HG03139 (cell line): ENCODE measurements at regions not wholly inside any gene's neighbourhood (a gene's known extent, or its start where the extent isn't known, plus 50 kb on each side); places are given as distances from the start of the nearest gene placed in this dataset.
"Not testable (repeated sequence)": the region's sequence is repeated elsewhere in the genome, so short reads cannot be mapped to it uniquely, and the experiment has no call there.

ENCODE experiments used
- ATAC-seq: cut with Tn5 transposase; IDR thresholded peaks from one replicate; pipeline ENCODE4 v1.9.1; 2021; ENCODE audit not compliant: unreplicated experiment

- ATAC-seq: no peak
These were observed 302.3 kb upstream of the PLD5 start for GRCh38 chr1:242826701-242827336.

- ATAC-seq: no peak
These were observed 299.9 kb upstream of the PLD5 start for GRCh38 chr1:242824435-242824834.

DNA sequence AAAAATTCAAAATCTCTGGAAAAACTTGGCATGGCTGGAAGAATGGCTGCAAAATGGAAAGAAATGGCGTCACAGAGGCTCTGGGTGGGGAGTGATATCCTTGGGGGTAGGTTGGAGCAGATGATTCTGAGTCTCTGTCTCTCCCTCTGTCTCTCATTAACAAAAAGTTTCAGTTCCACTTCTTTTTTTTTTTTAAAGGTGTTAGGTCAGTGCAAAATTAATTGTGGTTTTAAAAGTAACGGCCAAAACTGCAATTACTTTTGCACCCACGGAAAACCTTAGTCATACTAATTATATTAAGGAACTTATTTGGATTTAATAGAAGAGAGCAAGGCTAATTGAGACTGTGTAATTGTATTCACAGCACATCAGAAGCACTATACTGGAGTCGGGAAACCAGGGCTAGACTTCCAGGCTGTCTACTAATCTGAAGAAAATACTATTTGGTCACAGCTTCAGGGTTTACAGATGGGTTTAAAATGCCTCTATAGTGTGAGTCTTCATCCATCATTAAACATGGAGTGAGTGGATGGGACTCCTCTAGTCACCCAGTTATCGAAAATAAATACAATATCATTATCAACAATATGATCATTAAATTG is 289.1 kb upstream of the PLD5 start:
- peak; percentile 97 for ATAC-seq

GRCh38 chr1:242811092-242811840 is 286.8 kb upstream of the PLD5 start:
- no peak for ATAC-seq

DNA sequence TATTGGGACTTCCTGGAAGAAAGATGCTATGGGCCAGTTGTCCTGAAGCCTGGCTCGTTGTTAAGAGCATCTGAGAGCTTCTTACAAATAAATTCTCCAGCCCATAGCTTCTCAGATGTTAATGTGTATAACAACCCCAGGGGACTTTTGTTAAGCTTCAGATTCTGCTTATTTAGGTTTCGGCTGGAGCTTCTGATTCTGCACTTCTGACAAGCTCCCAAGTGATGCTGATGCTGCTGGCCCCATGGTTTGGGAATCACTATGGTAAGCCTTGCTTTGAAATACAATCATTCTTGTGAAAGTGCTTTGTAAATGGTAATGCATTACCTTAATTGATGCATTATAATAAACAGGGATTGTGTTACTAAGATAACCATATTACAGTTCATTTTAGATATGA is 281.8 kb upstream of the PLD5 start:
- ATAC-seq: no peak

DNA sequence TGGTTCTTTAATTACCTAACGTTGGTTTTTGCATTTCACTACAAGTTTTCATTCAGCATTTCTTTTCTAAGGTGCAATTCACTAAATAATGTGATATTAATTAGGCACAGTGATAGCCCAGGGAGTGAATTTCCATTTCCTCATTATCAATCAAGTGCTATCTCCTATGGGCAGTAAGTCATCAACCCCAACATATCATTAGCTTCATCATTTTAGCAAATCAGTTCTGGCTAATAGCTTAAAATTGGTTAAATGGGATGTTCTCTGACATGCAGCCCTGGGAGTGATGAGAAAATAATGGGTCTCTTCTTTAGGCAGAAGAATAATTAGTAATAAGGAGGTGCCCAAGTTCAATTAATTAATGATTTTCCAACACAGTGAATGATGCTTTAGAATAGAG is 280.9 kb upstream of the PLD5 start:
- ATAC-seq: not testable (repeated sequence)

- no peak for ATAC-seq
These were observed 278.5 kb upstream of the PLD5 start for GRCh38 chr1:242802973-242803372.

GRCh38 chr1:242800521-242800920 is 276.0 kb upstream of the PLD5 start:
- ATAC-seq: peak; percentile 65

GRCh38 chr1:242797856-242798255 is 273.4 kb upstream of the PLD5 start:
- ATAC-seq: no peak

DNA sequence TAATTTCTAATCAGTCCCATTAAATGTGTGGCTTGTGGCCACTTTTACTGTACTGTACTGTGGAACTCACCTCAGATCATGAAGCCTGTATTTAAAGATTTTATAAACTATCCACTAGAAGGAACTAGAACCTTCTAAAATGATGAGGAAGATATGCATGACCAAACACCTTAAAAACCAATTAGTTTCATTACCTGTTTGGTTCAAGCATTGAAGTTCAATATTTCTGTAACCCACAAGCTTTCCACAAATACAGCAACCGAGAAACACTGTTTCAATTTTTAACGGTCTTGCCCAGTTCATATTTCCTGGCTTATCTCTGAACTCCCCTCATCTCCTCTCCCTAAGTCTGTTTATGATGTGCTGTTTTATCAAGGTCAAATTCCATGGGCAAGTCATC is 264.3 kb upstream of the PLD5 start:
- peak; percentile 55 for ATAC-seq

- ATAC-seq: no peak
These were observed 263.5 kb upstream of the PLD5 start for GRCh38 chr1:242787968-242788367.

DNA sequence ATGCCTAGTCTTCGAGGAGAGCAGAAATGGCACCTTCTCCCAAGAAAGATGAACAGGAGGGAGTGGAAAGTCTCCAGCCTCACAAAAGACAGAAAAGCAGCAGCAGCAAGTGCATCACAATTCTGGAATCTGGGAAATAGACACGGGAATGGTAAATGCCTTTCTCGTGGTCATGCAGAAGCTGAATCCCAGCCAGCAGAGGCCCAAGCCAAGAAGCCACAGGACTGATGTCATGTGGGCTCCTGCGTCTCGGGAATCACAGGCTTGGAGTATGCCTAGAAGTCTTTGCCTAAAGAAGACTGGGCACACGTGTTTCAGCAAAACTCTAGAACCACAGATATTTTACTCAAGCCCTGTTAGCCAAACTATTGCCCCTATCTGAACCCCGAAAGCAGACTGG is 260.3 kb upstream of the PLD5 start:
- no peak for ATAC-seq

GRCh38 chr1:242784084-242784483 is 259.6 kb upstream of the PLD5 start:
- ATAC-seq: peak; percentile 84

GRCh38 chr1:242774256-242774655 is 249.8 kb upstream of the PLD5 start:
- no peak for ATAC-seq

- no peak for ATAC-seq
These were observed 245.9 kb upstream of the PLD5 start for GRCh38 chr1:242770366-242770765.

- ATAC-seq: no peak
These were observed 239.7 kb upstream of the PLD5 start for GRCh38 chr1:242764161-242764560.

DNA sequence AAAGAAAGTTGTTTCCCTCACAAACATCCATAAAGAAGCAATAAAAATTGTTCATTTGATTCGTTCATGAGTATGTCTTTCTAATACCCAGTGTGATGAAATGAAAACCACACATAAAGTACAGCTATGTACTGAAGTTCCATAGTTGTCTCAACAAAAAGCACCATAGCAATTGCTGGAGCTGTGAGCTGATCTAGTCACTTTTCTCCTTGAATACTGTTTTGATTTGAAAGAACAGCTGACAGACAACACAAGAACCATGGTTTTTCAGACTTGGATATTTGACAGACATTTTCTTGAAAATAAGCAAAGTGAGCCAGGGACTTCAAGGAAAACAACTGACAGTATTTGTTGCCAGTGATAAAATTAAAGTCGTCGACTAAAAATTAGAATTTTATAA is 237.1 kb upstream of the PLD5 start:
- ATAC-seq: no peak

DNA sequence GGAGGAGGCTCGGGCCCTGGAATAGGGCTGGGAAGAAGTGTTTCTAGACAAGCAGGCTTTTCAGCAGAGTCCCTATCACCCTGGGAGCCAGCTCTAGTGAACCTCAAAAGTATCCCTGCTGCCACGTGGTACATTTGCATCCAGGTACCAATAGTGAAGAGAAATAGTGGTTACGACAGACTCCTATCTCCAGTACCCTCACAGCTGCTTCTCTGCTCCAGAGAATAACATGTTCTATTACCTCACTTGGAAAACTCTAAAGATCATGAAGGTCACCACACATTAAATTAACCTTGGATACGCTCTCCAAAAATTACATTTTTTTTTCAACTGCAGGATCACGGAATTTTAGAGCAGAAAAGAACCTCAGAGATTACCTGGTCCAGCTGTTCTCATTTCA is 230.4 kb upstream of the PLD5 start:
- ATAC-seq: no peak

DNA sequence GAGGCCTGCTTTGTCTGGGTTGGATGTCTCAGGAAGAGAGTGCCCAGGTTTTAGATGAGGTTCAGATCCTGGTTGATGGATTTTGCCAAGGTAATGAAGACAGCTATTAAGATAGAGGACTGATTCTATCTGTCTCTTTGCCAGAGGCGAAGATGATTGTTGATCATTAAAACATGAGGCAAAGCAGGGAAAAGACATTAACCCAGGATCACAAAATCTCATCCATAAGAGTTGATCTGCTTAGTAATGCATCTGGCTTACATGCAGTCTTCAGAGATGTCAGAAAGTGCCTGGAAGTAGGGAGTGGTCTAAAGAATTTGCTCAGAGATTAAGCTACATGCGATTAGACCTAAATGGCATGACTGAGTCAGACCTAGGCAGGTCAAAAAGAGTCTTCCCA is 229.6 kb upstream of the PLD5 start:
- ATAC-seq: no peak

- ATAC-seq: no peak
These were observed 222.7 kb upstream of the PLD5 start for GRCh38 chr1:242747233-242747632.

- no peak for ATAC-seq
These were observed 220.6 kb upstream of the PLD5 start for GRCh38 chr1:242745079-242745478.

DNA sequence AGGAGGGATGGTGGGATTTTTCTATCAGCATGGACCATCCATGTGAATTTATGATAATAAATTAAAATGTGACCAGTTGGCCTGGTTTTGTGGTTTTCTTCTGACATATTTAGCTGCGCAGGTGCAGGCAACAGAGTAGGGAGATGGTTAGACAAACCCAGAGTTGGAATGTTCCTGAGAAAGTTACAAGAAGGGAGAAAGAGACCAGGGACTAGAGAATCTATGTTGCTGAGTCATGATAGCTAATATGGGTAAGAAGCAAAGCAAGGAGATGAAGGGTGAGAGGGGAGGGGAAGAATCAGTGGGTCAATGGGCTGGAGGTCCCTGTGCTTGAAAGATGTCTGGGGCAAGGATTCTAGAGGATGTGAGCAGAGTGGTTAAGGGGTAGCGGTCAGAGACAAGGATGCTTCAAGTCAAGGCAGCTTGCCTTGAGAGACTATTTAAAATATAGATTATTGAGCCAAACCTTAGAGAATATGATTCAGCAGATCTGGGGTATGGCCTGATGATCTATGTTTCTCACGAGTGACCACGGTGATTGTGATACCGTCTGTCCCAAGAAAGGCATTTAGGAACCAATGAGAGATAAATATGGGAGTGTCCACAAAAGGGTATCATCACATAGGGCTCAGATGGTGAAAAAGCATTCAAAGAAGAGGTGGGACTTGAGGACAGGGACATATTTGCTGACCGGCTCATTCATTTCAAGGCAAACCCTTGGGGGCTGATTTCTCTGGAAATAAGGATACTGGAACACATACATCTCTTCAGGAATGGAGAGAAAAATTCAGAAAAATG is 219.7 kb upstream of the PLD5 start:
- ATAC-seq: no peak
